Left renal pelvis (tissue), 4 donors: ENCODE measurements at regions not wholly inside any gene's neighbourhood (a gene's known extent, or its start where the extent isn't known, plus 50 kb on each side); places are given as distances from the start of the nearest gene placed in this dataset.

Experiments
- DNase-seq, 4 donors: peaks; one replicate each; pipeline ENCODE4 v3.0.0-alpha.2; 2013; ENCODE audit warnings: low read depth in 4 of 4, low spot score in 3 of 4

GRCh38 chr12:81835783-81836182, 76.6 kb upstream of the PPFIA2 start:
- DNase-seq = no peak

GRCh38 chr12:81819991-81820633, 61.0 kb upstream of the PPFIA2 start:
- DNase-seq = no peak

- no peak for DNase-seq
These were observed 56.5 kb upstream of the PPFIA2 start for GRCh38 chr12:81815611-81816010.

- DNase-seq = no peak
These were observed 52.6 kb upstream of the PPFIA2 start for GRCh38 chr12:81811778-81812125.

GRCh38 chr12:81811061-81811777, 52.1 kb upstream of the PPFIA2 start:
- DNase-seq = no peak

- no peak for DNase-seq
These were observed 50.9 kb upstream of the PPFIA2 start for GRCh38 chr12:81809829-81810595.

- no peak for DNase-seq
These were observed 50.1 kb upstream of the PPFIA2 start for GRCh38 chr12:81809113-81809777.
